Endodermal cell (in vitro differentiated cells): ENCODE measurements at regions not wholly inside any gene's neighbourhood (a gene's known extent, or its start where the extent isn't known, plus 50 kb on each side); places are given as distances from the start of the nearest gene placed in this dataset.

Experiments
- DNase-seq: peaks from one replicate; pipeline ENCODE4 v3.0.0-alpha.2; 2017
- H3K27ac ChIP-seq: 2 replicates; pipeline ENCODE4 v1.5.1; 2013; ENCODE audit warnings: mild to moderate bottlenecking, low read depth, low read length, moderate library complexity
- H3K27me3 ChIP-seq: 2 replicates; pipeline ENCODE4 v1.6.1; 2013; ENCODE audit warnings: mild to moderate bottlenecking, low read length, moderate library complexity; ENCODE audit not compliant: insufficient read depth, control insufficient read depth, poor library complexity, severe bottlenecking
- H3K36me3 ChIP-seq: 2 replicates; pipeline ENCODE4 v1.7.0; 2013; ENCODE audit warnings: mild to moderate bottlenecking, low read length, moderate library complexity; ENCODE audit not compliant: control insufficient read depth, insufficient read depth
- H3K4me1 ChIP-seq: one replicate; pipeline ENCODE4 v1.7.0; 2013; ENCODE audit warnings: low read length; ENCODE audit not compliant: control insufficient read depth, insufficient read depth
- H3K4me3 ChIP-seq: 2 replicates; pipeline ENCODE4 v1.5.1; 2013; ENCODE audit warnings: mild to moderate bottlenecking, low read length, moderate library complexity
- H3K9ac ChIP-seq: 2 replicates; pipeline ENCODE4 v1.6.1; 2013; ENCODE audit warnings: mild to moderate bottlenecking, low read length, moderate library complexity; ENCODE audit not compliant: poor library complexity, severe bottlenecking; ENCODE audit errors: extremely low read depth
- H3K9me3 ChIP-seq: 2 replicates; pipeline ENCODE4 v1.6.1; 2013; ENCODE audit warnings: mild to moderate bottlenecking, low read length, moderate library complexity; ENCODE audit not compliant: control insufficient read depth
- H3K27ac Mint-ChIP-seq: 2 replicates; pipeline ENCODE4 v1.8.0; 2020; ENCODE audit warnings: mixed read lengths
- H3K27me3 Mint-ChIP-seq: 2 replicates; pipeline ENCODE4 v1.8.0; 2021; ENCODE audit warnings: mild to moderate bottlenecking, mixed read lengths; ENCODE audit not compliant: insufficient read depth
- H3K36me3 Mint-ChIP-seq: 2 replicates; pipeline ENCODE4 v1.8.0; 2020; ENCODE audit warnings: low read depth, mixed read lengths
- H3K4me1 Mint-ChIP-seq: 2 replicates; pipeline ENCODE4 v1.8.0; 2020; ENCODE audit warnings: mixed read lengths
- H3K4me3 Mint-ChIP-seq: 2 replicates; pipeline ENCODE4 v1.8.0; 2020; ENCODE audit warnings: mild to moderate bottlenecking, moderate library complexity, mixed read lengths
- H3K9me3 Mint-ChIP-seq: 2 replicates; pipeline ENCODE4 v1.8.0; 2020; ENCODE audit warnings: mild to moderate bottlenecking, mixed read lengths
- CTCF ChIP-seq: fragments of 200-600 bp; sonication (generic); conservative IDR thresholded peaks from 2 replicates; pipeline ENCODE4 v1.5.0; 2021; ENCODE audit warnings: antibody characterized with exemption, mild to moderate bottlenecking
- WGBS, 2 experiments: methylation state at CpG; one replicate each; pipeline versions ENCODE4 v1.1.5 to v1.1.7; 2013; ENCODE audit warnings: missing lambda C conversion rate in 2 of 2, mixed read lengths in 1 of 2; ENCODE audit not compliant: insufficient coverage in 1 of 2, insufficient read length in 1 of 2; 5-methylcytosine and 5-hydroxymethylcytosine counted together

DNA sequence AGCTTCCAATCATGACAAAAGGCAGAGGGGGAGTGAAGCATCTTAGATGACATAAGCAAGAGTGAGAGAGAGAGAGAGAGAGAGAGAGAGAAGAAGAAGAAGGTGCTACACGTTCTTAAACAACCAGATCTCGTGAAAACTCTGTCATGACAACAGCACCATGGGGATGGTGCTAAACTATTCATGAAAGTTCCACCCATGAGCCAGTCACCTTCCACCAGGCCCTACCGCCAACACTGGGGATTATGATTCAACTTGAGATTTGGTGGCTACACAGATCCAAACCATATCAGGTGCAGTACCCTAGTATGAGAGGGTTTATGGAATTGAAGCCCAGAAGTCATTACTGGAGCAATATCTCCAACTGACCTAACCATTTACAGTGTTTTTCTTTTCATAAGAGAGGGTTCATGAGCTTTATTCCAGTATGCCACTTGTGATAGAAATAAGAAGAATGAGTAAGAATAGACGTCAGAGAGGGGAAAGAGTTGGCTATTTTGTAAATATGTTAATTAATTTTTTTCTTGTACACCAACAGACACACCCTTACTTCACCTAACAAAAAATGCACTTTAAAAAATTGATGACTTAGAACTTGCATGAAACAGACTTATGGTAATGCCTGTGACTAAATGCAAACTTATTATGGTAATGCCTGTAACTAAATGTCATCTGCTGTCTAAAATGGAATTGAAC is 680.4 kb upstream of the ITGA1 start:
- no peak overlapping the region for H3K4me3 Mint-ChIP-seq
- Histone ChIP-seq H3K9ac (no peak overlapping the region), H3K36me3 (no peaks in the 10 kb centered on the region), H3K27ac (no peak overlapping the region), H3K4me3 (no peak overlapping the region), H3K27me3 (no peaks in the 10 kb centered on the region), H3K4me1 (no peaks in the 10 kb centered on the region), H3K9me3 (no peaks in the 10 kb centered on the region)
- no peaks in the 10 kb centered on the region for H3K4me1 Mint-ChIP-seq
- no peak for DNase-seq
- 93 to 100% methylated on average over 1 to 3 of the region's 4 CpGs for WGBS, 2 experiments
- peaks cover 7% of the 10 kb centered on the region for H3K9me3 Mint-ChIP-seq
- H3K36me3 Mint-ChIP-seq, result no peaks in the 10 kb centered on the region
- no peaks in the 10 kb centered on the region for H3K27me3 Mint-ChIP-seq
- TF ChIP-seq CTCF, result no peak
- H3K27ac Mint-ChIP-seq, result no peak overlapping the region

- Histone ChIP-seq H3K9me3 (no peaks in the 10 kb centered on the region), H3K4me3 (no peak overlapping the region), H3K9ac (no peak overlapping the region), H3K36me3 (no peaks in the 10 kb centered on the region), H3K27ac (no peak overlapping the region), H3K4me1 (no peaks in the 10 kb centered on the region), H3K27me3 (no peaks in the 10 kb centered on the region)
- H3K9me3 Mint-ChIP-seq, result no peaks in the 10 kb centered on the region
- DNase-seq, result no peak
- 59 to 71% methylated on average over 1 of the region's 1 CpG for WGBS, 2 experiments
- no peaks in the 10 kb centered on the region for H3K36me3 Mint-ChIP-seq
- H3K27me3 Mint-ChIP-seq, result no peaks in the 10 kb centered on the region
- no peak overlapping the region for H3K4me3 Mint-ChIP-seq
- H3K27ac Mint-ChIP-seq, result no peak overlapping the region
- TF ChIP-seq CTCF, result peak; percentile 68
- peaks cover 7% of the 10 kb centered on the region for H3K4me1 Mint-ChIP-seq
Observed at GRCh38 chr5:52119768-52120167, 667.9 kb upstream of the ITGA1 start.

GRCh38 chr5:52132053-52132452 is 655.7 kb upstream of the ITGA1 start:
- Mint-ChIP-seq H3K36me3 (no peaks in the 10 kb centered on the region), H3K27ac (no peak overlapping the region), H3K9me3 (no peaks in the 10 kb centered on the region), H3K4me3 (no peak overlapping the region), H3K4me1 (no peaks in the 10 kb centered on the region), H3K27me3 (no peaks in the 10 kb centered on the region)
- Histone ChIP-seq H3K9me3 (no peaks in the 10 kb centered on the region), H3K4me1 (no peaks in the 10 kb centered on the region), H3K36me3 (no peaks in the 10 kb centered on the region), H3K4me3 (no peak overlapping the region), H3K9ac (no peak overlapping the region), H3K27me3 (no peaks in the 10 kb centered on the region), H3K27ac (no peak overlapping the region)
- no peak for DNase-seq
- TF ChIP-seq CTCF, result no peak
- WGBS, 2 experiments, result 92 to 95% methylated on average over 2 to 3 of the region's 3 CpGs
